AG04449 (cell line): ENCODE measurements at regions not wholly inside any gene's neighbourhood (a gene's known extent, or its start where the extent isn't known, plus 50 kb on each side); places are given as distances from the start of the nearest gene placed in this dataset.

ENCODE experiments used
- CTCF ChIA-PET: fragments of 350-600 bp; formaldehyde crosslinking; extraction: SDS; loops from one replicate; lab custom pipeline; 2021; ENCODE audit warnings: antibody characterized with exemption; lab: Yijun Ruan, JAX
- POLR2A ChIA-PET: fragments of 400-600, 350-600 bp; formaldehyde crosslinking; extraction: SDS; loops from one replicate; lab custom pipeline; 2020; ENCODE audit warnings: antibody characterized with exemption, inconsistent platforms; lab: Yijun Ruan, JAX
- DNase-seq: peaks from one replicate; pipeline ENCODE4 v3.0.0-alpha.2; 2010; ENCODE audit warnings: low read depth, low spot score
- H3K4me3 ChIP-seq: 2 replicates; pipeline ENCODE4 v1.5.1; 2011; ENCODE audit warnings: low read depth, mild to moderate bottlenecking, control low read depth, low read length
- TF ChIP-seq, protein P1 (sequence below): IDR thresholded peaks from one replicate; pipeline ENCODE4 v1.5.1; 2011; ENCODE audit warnings: mild to moderate bottlenecking, moderate library complexity, low read length, control low read depth, inconsistent platforms; ENCODE audit not compliant: insufficient read depth; ENCODE audit errors: missing control alignments

DNA sequence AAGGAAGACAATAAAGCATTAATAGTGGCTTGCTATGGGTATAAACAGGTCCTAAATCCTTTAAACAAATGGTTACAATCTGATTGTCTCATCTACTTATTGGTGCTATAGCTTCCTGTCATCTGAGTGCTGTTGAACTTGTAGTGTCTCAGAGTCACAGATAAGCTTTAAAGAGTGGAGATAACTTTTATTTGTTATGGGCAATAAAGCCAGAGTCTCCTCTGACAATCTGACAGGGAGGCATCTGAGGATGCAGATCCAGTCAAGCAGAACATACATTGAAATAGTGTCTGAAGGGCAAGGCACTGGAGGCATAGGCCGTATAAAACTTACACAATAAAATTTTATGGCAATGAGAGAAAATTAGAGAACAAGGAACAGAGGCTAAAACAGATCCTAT lies 1132.4 kb upstream of the CDH2 start:
- ChIA-PET POLR2A (no interaction called here), CTCF (no interaction called here)
- H3K4me3 ChIP-seq: no peak overlapping the region
- TF ChIP-seq, protein P1, sequence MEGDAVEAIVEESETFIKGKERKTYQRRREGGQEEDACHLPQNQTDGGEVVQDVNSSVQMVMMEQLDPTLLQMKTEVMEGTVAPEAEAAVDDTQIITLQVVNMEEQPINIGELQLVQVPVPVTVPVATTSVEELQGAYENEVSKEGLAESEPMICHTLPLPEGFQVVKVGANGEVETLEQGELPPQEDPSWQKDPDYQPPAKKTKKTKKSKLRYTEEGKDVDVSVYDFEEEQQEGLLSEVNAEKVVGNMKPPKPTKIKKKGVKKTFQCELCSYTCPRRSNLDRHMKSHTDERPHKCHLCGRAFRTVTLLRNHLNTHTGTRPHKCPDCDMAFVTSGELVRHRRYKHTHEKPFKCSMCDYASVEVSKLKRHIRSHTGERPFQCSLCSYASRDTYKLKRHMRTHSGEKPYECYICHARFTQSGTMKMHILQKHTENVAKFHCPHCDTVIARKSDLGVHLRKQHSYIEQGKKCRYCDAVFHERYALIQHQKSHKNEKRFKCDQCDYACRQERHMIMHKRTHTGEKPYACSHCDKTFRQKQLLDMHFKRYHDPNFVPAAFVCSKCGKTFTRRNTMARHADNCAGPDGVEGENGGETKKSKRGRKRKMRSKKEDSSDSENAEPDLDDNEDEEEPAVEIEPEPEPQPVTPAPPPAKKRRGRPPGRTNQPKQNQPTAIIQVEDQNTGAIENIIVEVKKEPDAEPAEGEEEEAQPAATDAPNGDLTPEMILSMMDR: no peak
- DNase-seq: no peak

DNA sequence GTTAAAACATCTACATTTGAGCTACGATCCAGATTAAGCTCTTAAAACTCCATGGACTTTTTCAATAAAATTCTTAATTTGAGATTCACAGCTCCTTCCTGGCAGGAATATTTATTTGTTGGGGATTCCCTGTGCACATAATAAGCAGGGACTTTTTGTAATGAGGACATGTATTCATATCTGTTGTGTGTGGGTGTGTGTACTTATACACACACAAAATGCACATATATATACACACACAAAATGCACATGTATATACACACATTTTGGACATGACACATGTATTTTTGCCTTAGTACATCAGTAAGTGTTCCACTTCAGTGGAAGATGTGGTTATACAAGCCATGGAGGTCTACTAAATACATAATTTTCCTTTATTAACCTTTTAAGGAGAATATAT lies 1131.1 kb upstream of the CDH2 start:
- TF ChIP-seq, protein P1: no peak
- H3K4me3 ChIP-seq: no peak overlapping the region
- DNase-seq: no peak
- CTCF ChIA-PET: no interaction called here
- POLR2A ChIA-PET: no interaction called here

DNA sequence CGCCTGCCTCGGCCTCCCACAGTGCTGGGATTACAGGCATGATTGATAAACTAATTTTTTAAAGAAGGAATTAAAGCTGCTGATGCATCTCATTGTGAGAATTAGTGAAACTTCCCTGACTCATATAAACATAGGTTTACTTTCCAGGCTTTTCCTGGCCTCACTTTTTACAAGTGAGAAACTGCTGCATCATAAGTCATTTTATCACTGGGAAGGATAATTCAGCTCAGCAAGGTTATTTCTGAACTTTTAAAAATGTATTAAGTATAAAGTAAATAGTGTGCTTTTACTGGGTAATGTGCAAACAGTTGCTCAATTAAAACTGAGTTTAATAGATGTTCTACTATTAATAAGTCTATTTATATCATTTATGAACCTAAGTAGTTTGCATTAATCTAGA lies 1130.3 kb upstream of the CDH2 start:
- no peak for DNase-seq
- no peak overlapping the region for H3K4me3 ChIP-seq
- TF ChIP-seq, protein P1: no peak
- ChIA-PET CTCF (no interaction called here), POLR2A (no interaction called here)

DNA sequence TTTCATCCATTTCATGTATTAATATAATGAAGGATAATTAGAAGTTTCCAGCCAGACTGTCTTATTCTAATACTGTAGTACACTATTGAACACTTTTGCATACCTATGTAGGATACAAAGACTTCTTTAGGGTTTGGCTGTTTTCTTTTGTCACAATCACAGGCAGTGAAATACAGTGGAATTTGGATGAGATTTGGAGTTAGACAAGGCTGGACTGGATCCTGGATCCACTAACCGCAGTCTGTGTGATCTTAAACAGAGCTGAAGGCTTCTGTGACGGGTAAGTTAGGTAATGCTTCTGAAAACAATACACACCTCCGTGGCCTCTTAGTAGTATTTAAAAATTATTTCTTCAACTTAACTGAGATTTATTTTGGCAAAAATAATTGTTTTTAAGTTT lies 1128.6 kb upstream of the CDH2 start:
- no peak overlapping the region for H3K4me3 ChIP-seq
- CTCF ChIA-PET: no interaction called here
- no peak for DNase-seq
- TF ChIP-seq, protein P1: no peak
- POLR2A ChIA-PET: no interaction called here

DNA sequence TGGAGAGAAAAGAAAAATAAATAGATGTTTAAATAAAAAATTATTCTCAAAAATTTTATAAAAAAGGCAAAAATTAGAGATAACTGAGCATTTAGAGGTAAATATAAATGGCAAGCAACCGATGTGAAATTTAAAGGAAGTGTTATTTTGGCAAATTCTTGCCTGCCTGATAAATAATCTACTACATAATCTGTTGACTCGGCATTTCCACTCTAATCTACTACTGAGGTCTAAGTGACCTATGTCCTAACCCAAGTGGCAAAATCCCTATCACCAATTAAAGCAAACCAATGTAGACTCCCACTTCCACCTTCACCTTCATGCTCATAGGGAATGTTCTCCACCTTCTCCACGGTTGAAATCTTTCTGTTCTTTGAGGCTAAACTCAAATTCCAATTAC lies 1124.1 kb upstream of the CDH2 start:
- no peak for DNase-seq
- TF ChIP-seq, protein P1: no peak
- no peak overlapping the region for H3K4me3 ChIP-seq
- POLR2A ChIA-PET: no interaction called here
- CTCF ChIA-PET: no interaction called here

DNA sequence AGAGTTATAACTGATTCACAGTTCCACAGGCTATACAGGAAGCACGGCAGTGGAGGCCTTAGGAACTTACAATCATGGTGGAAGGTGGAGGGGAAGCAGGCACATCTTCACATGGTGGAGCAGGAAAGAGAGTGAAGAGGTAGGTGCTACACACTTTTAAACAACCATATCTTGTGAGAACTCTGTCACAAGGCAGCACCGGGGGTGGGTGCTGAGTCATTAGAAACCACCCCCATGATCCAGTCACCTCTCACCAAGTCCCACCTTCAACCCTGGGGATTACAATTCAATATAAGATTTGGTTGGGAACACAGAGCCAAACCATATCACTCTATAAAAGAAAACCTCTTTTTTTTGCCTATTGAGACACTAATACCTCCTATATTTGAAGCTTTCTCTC lies 1108.5 kb upstream of the CDH2 start:
- no peak overlapping the region for H3K4me3 ChIP-seq
- TF ChIP-seq, protein P1: no peak
- POLR2A ChIA-PET: no interaction called here
- CTCF ChIA-PET: no interaction called here
- DNase-seq: no peak
